ENCODE measurements at regions not wholly inside any gene's neighbourhood (a gene's known extent, or its start where the extent isn't known, plus 50 kb on each side); places are given as distances from the start of the nearest gene placed in this dataset.

GRCh38 chr15:62929000-62929357, 113.6 kb upstream of the TPM1 start:
- Histone ChIP-seq H3K27me3 (no peaks in the 10 kb centered on the region), H3K36me3 (no peaks in the 10 kb centered on the region), H3K4me1 (no peaks in the 10 kb centered on the region), H3K4me3 (no peak overlapping the region), H3K4me2 (no peak overlapping the region), H3K9me3 (no peaks in the 10 kb centered on the region), H3K9ac (no peak overlapping the region), H4K20me1 (no peaks in the 10 kb centered on the region), H3K27ac (no peak overlapping the region)
- no peak for TF ChIP-seq Cebpa-rat (IDR thresholded peaks at IDR 0.05)

- Histone ChIP-seq H3K4me2 (no peak overlapping the region), H3K9me3 (no peaks in the 10 kb centered on the region), H3K9ac (no peak overlapping the region), H3K4me3 (no peak overlapping the region), H4K20me1 (no peaks in the 10 kb centered on the region), H3K36me3 (no peaks in the 10 kb centered on the region), H3K27me3 (no peaks in the 10 kb centered on the region), H3K4me1 (no peaks in the 10 kb centered on the region), H3K27ac (no peak overlapping the region)
- TF ChIP-seq Cebpa-rat (IDR thresholded peaks at IDR 0.05): no peak
Measured at GRCh38 chr15:62931650-62932049, 110.9 kb upstream of the TPM1 start.

- Histone ChIP-seq H3K27ac (no peak overlapping the region), H3K4me3 (no peak overlapping the region), H3K4me1 (no peaks in the 10 kb centered on the region), H3K4me2 (no peak overlapping the region), H3K9ac (no peak overlapping the region), H3K36me3 (no peaks in the 10 kb centered on the region), H4K20me1 (no peaks in the 10 kb centered on the region), H3K9me3 (no peaks in the 10 kb centered on the region), H3K27me3 (no peaks in the 10 kb centered on the region)
- no peak for TF ChIP-seq Cebpa-rat (IDR thresholded peaks at IDR 0.05)
Measured at GRCh38 chr15:62932436-62932835, 110.1 kb upstream of the TPM1 start.

- H3K4me1 ChIP-seq: no peaks in the 10 kb centered on the region
- H3K4me3 ChIP-seq: no peak overlapping the region
- no peaks in the 10 kb centered on the region for H3K36me3 ChIP-seq
- TF ChIP-seq Cebpa-rat (IDR thresholded peaks at IDR 0.05): no peak
- no peaks in the 10 kb centered on the region for H4K20me1 ChIP-seq
- H3K9ac ChIP-seq: no peak overlapping the region
- no peaks in the 10 kb centered on the region for H3K9me3 ChIP-seq
- no peak overlapping the region for H3K4me2 ChIP-seq
- no peaks in the 10 kb centered on the region for H3K27me3 ChIP-seq
- H3K27ac ChIP-seq: no peak overlapping the region
Measured at GRCh38 chr15:62933386-62933785, 109.2 kb upstream of the TPM1 start.

- H4K20me1 ChIP-seq: no peaks in the 10 kb centered on the region
- H3K9ac ChIP-seq: no peak overlapping the region
- TF ChIP-seq Cebpa-rat (IDR thresholded peaks at IDR 0.05): no peak
- no peak overlapping the region for H3K27ac ChIP-seq
- H3K4me1 ChIP-seq: no peaks in the 10 kb centered on the region
- H3K4me2 ChIP-seq: no peak overlapping the region
- no peaks in the 10 kb centered on the region for H3K27me3 ChIP-seq
- H3K9me3 ChIP-seq: no peaks in the 10 kb centered on the region
- no peaks in the 10 kb centered on the region for H3K36me3 ChIP-seq
- H3K4me3 ChIP-seq: no peak overlapping the region
Measured at GRCh38 chr15:62934236-62934971, 108.1 kb upstream of the TPM1 start.

- Histone ChIP-seq H3K36me3 (no peaks in the 10 kb centered on the region), H4K20me1 (no peaks in the 10 kb centered on the region), H3K27ac (no peak overlapping the region), H3K9me3 (no peaks in the 10 kb centered on the region), H3K9ac (no peak overlapping the region), H3K4me2 (no peak overlapping the region), H3K4me3 (no peak overlapping the region), H3K4me1 (no peaks in the 10 kb centered on the region), H3K27me3 (no peaks in the 10 kb centered on the region)
- no peak for TF ChIP-seq Cebpa-rat (IDR thresholded peaks at IDR 0.05)
Measured at GRCh38 chr15:62935300-62936081, 107.1 kb upstream of the TPM1 start.

- H3K9ac ChIP-seq: no peak overlapping the region
- H3K27ac ChIP-seq: no peak overlapping the region
- no peak for TF ChIP-seq Cebpa-rat (IDR thresholded peaks at IDR 0.05)
- H3K9me3 ChIP-seq: no peaks in the 10 kb centered on the region
- H3K36me3 ChIP-seq: no peaks in the 10 kb centered on the region
- H3K4me2 ChIP-seq: no peak overlapping the region
- no peaks in the 10 kb centered on the region for H4K20me1 ChIP-seq
- H3K27me3 ChIP-seq: no peaks in the 10 kb centered on the region
- no peak overlapping the region for H3K4me3 ChIP-seq
- H3K4me1 ChIP-seq: no peaks in the 10 kb centered on the region
Measured at GRCh38 chr15:62938825-62939224, 103.7 kb upstream of the TPM1 start.

- H3K36me3 ChIP-seq: no peaks in the 10 kb centered on the region
- TF ChIP-seq Cebpa-rat (IDR thresholded peaks at IDR 0.05): no peak
- H3K4me1 ChIP-seq: no peaks in the 10 kb centered on the region
- H4K20me1 ChIP-seq: no peaks in the 10 kb centered on the region
- no peaks in the 10 kb centered on the region for H3K9me3 ChIP-seq
- no peak overlapping the region for H3K4me3 ChIP-seq
- no peaks in the 10 kb centered on the region for H3K27me3 ChIP-seq
- H3K9ac ChIP-seq: no peak overlapping the region
- H3K4me2 ChIP-seq: no peak overlapping the region
- H3K27ac ChIP-seq: no peak overlapping the region
Measured at GRCh38 chr15:62940093-62940754, 102.3 kb upstream of the TPM1 start.

- Histone ChIP-seq H3K4me1 (no peaks in the 10 kb centered on the region), H3K9ac (no peak overlapping the region), H3K9me3 (no peaks in the 10 kb centered on the region), H4K20me1 (no peaks in the 10 kb centered on the region), H3K27me3 (no peaks in the 10 kb centered on the region), H3K27ac (no peak overlapping the region), H3K4me3 (no peak overlapping the region), H3K4me2 (no peak overlapping the region), H3K36me3 (no peaks in the 10 kb centered on the region)
- TF ChIP-seq Cebpa-rat (IDR thresholded peaks at IDR 0.05): no peak
Measured at GRCh38 chr15:62940755-62941361, 101.7 kb upstream of the TPM1 start.

- no peak overlapping the region for H3K4me2 ChIP-seq
- no peaks in the 10 kb centered on the region for H3K9me3 ChIP-seq
- H3K4me3 ChIP-seq: no peak overlapping the region
- no peaks in the 10 kb centered on the region for H4K20me1 ChIP-seq
- no peaks in the 10 kb centered on the region for H3K4me1 ChIP-seq
- no peak overlapping the region for H3K9ac ChIP-seq
- H3K27me3 ChIP-seq: no peaks in the 10 kb centered on the region
- H3K27ac ChIP-seq: no peak overlapping the region
- TF ChIP-seq Cebpa-rat (IDR thresholded peaks at IDR 0.05): no peak
- no peaks in the 10 kb centered on the region for H3K36me3 ChIP-seq
Measured at GRCh38 chr15:62941699-62942098, 100.8 kb upstream of the TPM1 start.

Data from BLaER1 (cell line).